OCI-LY7 (cell line): ENCODE measurements at regions not wholly inside any gene's neighbourhood (a gene's known extent, or its start where the extent isn't known, plus 50 kb on each side); places are given as distances from the start of the nearest gene placed in this dataset.

Experiments used
- BruUV-seq: library from RNA; stranded (reverse); fragments of 400-500 nt; replicated peaks from 2 replicates; lab custom pipeline; 2021; lab: Mats Ljungman, UMichigan
- CTCF ChIA-PET: fragments of 300-600 bp; sonication (Branson Sonifier 250); formaldehyde crosslinking; loops from one replicate; lab custom pipeline; 2022; ENCODE audit warnings: antibody characterized with exemption; ENCODE audit not compliant: unreplicated experiment; lab: Charles Lee
- POLR2A ChIA-PET: fragments of 300-600 bp; sonication (Branson Sonifier 250); formaldehyde crosslinking; loops from one replicate; lab custom pipeline; 2022; ENCODE audit warnings: antibody characterized with exemption; lab: Charles Lee
- DNase-seq: peaks from one replicate; pipeline ENCODE4 v3.0.0-alpha.2; 2015; ENCODE audit warnings: low spot score
- H2AFZ ChIP-seq: fragments of 200-600 bp; sonication (generic), shearing (Covaris generic); 2 replicates; pipeline ENCODE4 v1.6.1; 2014; ENCODE audit warnings: mild to moderate bottlenecking, antibody characterized with exemption, low read length, moderate library complexity
- H3K27ac ChIP-seq: fragments of 200-600 bp; sonication (generic); 2 replicates; pipeline ENCODE4 v1.5.1; 2014; ENCODE audit warnings: mixed run types, low read depth, mild to moderate bottlenecking, moderate library complexity, low read length, inconsistent platforms; ENCODE audit not compliant: poor library complexity, severe bottlenecking
- H3K36me3 ChIP-seq: fragments of 200-600 bp; sonication (generic); 2 replicates; pipeline ENCODE4 v1.6.1; 2014; ENCODE audit warnings: mild to moderate bottlenecking, antibody characterized with exemption, low read length, moderate library complexity, mixed read lengths; ENCODE audit not compliant: insufficient read depth
- H3K4me1 ChIP-seq: fragments of 200-600 bp; sonication (generic); 2 replicates; pipeline ENCODE4 v1.5.1; 2014; ENCODE audit warnings: mild to moderate bottlenecking, low read length; ENCODE audit not compliant: insufficient read depth, poor library complexity, severe bottlenecking
- H3K4me2 ChIP-seq: fragments of 200-600 bp; sonication (generic); 2 replicates; pipeline ENCODE4 v1.6.1; 2014; ENCODE audit warnings: mild to moderate bottlenecking, low read length
- H3K4me3 ChIP-seq: fragments of 200-600 bp; sonication (generic); 2 replicates; pipeline ENCODE4 v1.5.1; 2014; ENCODE audit warnings: mild to moderate bottlenecking, low read depth, low read length; ENCODE audit not compliant: poor library complexity, severe bottlenecking
- H3K79me2 ChIP-seq: fragments of 200-600 bp; sonication (generic); 2 replicates; pipeline ENCODE4 v1.6.1; 2016; ENCODE audit warnings: low read depth, mild to moderate bottlenecking, low read length, moderate library complexity, mixed read lengths; ENCODE audit not compliant: insufficient read depth
- H3K9me2 ChIP-seq: fragments of 200-600 bp; sonication (generic); 2 replicates; pipeline ENCODE4 v1.6.1; 2016; ENCODE audit warnings: mild to moderate bottlenecking, low read length, mixed read lengths; ENCODE audit not compliant: insufficient read depth
- H3K9me3 ChIP-seq: fragments of 200-600 bp; sonication (generic); 2 replicates; pipeline ENCODE4 v1.6.1; 2014; ENCODE audit warnings: mild to moderate bottlenecking, mixed run types, low read length, mixed read lengths
- H4K20me1 ChIP-seq: fragments of 200-600 bp; sonication (generic); 2 replicates; pipeline ENCODE4 v1.6.1; 2014; ENCODE audit warnings: mild to moderate bottlenecking, antibody characterized with exemption, low read length, moderate library complexity, mixed read lengths; ENCODE audit not compliant: insufficient read depth
- EZH2phosphoT487 ChIP-seq: fragments of 200-600 bp; sonication (generic); IDR thresholded peaks from 2 replicates; pipeline ENCODE4 v1.6.1; 2018; ENCODE audit warnings: low read depth, borderline replicate concordance, mild to moderate bottlenecking, mixed run types, antibody characterized with exemption, low read length, moderate library complexity, mixed read lengths
- intact Hi-C: fragments of 100-400 bp; cut with micrococcal nuclease; formaldehyde crosslinking; loops from one replicate; pipeline ENCODE4 v1.10.0; 2022; ENCODE audit not compliant: unreplicated experiment
- TF ChIP-seq, protein P1 (sequence below): fragments of 200-600 bp; sonication (generic); conservative IDR thresholded peaks from 2 replicates; pipeline ENCODE4 v1.5.1; 2014; ENCODE audit warnings: mild to moderate bottlenecking, antibody characterized with exemption, low read length, moderate library complexity, mixed read lengths

GRCh38 chr7:42550706-42551470 lies 313.9 kb upstream of the GLI3 start:
- POLR2A ChIA-PET = interaction anchor here (1.2 kb wide), 1 partner anchor 326 kb away, joined by 3 read pairs; no protein-coding TSS in a partner anchor
- CTCF ChIA-PET = no interaction called here

GRCh38 chr7:42549866-42550485 lies 313.0 kb upstream of the GLI3 start:
- no peak for DNase-seq
- Histone ChIP-seq H3K4me3 (no peak overlapping the region), H3K27ac (no peak overlapping the region), H2AFZ (no peak overlapping the region), H3K9me2 (no peaks in the 10 kb centered on the region), H3K79me2 (no peaks in the 10 kb centered on the region), H3K9me3 (peaks cover 10% of the 10 kb centered on the region; the same call in 1 of the 2 replicates), H3K36me3 (no peaks in the 10 kb centered on the region), H4K20me1 (no peaks in the 10 kb centered on the region), H3K4me1 (no peaks in the 10 kb centered on the region), H3K4me2 (no peak overlapping the region)
- no TSS peak for BruUV-seq
- ChIA-PET CTCF (no interaction called here), POLR2A (no interaction called here)
- no peak for TF ChIP-seq EZH2phosphoT487
- TF ChIP-seq, protein P1, sequence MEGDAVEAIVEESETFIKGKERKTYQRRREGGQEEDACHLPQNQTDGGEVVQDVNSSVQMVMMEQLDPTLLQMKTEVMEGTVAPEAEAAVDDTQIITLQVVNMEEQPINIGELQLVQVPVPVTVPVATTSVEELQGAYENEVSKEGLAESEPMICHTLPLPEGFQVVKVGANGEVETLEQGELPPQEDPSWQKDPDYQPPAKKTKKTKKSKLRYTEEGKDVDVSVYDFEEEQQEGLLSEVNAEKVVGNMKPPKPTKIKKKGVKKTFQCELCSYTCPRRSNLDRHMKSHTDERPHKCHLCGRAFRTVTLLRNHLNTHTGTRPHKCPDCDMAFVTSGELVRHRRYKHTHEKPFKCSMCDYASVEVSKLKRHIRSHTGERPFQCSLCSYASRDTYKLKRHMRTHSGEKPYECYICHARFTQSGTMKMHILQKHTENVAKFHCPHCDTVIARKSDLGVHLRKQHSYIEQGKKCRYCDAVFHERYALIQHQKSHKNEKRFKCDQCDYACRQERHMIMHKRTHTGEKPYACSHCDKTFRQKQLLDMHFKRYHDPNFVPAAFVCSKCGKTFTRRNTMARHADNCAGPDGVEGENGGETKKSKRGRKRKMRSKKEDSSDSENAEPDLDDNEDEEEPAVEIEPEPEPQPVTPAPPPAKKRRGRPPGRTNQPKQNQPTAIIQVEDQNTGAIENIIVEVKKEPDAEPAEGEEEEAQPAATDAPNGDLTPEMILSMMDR = no peak
- intact Hi-C loops = no loop called here

More at GRCh38 chr7:42550706-42551470, 313.9 kb upstream of the GLI3 start:
- Histone ChIP-seq H4K20me1 (no peaks in the 10 kb centered on the region), H3K79me2 (no peaks in the 10 kb centered on the region), H2AFZ (no peak overlapping the region), H3K36me3 (no peaks in the 10 kb centered on the region), H3K4me3 (no peak overlapping the region), H3K9me3 (peaks cover 2% of the 10 kb centered on the region; the same call in 1 of the 2 replicates), H3K4me1 (no peaks in the 10 kb centered on the region), H3K9me2 (no peaks in the 10 kb centered on the region), H3K27ac (no peak overlapping the region), H3K4me2 (no peak overlapping the region)
- no TSS peak for BruUV-seq
- DNase-seq = no peak
- TF ChIP-seq EZH2phosphoT487 = no peak
- TF ChIP-seq, protein P1 = no peak
- intact Hi-C loops = no loop called here
